ENCODE measurements at regions not wholly inside any gene's neighbourhood (a gene's known extent, or its start where the extent isn't known, plus 50 kb on each side); places are given as distances from the start of the nearest gene placed in this dataset.

DNA sequence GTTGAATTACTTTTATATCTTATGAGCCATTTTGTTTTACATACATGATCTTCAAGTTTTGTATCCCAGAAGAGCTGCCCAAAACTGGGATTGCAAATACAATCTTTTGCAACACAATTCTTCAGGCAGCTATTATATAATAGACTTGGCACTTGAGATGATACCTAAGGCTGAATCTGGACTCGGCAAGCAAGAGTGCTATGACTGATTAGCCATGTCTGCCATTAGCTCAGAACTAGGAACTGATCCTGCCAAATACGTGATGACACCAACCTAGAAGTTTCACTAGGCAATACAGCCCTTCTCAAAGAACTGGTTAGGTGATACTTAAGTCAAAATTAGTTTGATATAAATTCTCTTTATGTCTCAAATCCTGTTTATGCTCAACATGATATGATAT, 619.6 kb downstream of the CPS1 start:
- no peaks in the 10 kb centered on the region for H3K36me3 ChIP-seq (ENCODE audit: control insufficient read depth in 4 of 4, insufficient read depth in 3 of 4, low read depth in 1 of 4, low read length in 3 of 4)
- TF ChIP-seq FOXA2 (IDR thresholded peaks at IDR 0.05) (no peak), HNF4G (IDR thresholded peaks at IDR 0.05) (no peak), RXRA (IDR thresholded peaks at IDR 0.05) (no peak), EGR1 (IDR thresholded peaks at IDR 0.05; ENCODE audit: low read depth in 2 of 2) (no peak), FOXA1 (IDR thresholded peaks at IDR 0.05) (no peak), RAD21 (IDR thresholded peaks at IDR 0.05) (no peak), YY1 (IDR thresholded peaks at IDR 0.05) (no peak), NR2F2 (IDR thresholded peaks at IDR 0.05) (no peak), SP1 (IDR thresholded peaks at IDR 0.05) (no peak), JUND (IDR thresholded peaks at IDR 0.05) (no peak), HNF4A (conservative IDR thresholded peaks at IDR 0.05) (no peak)
- TF ChIP-seq, protein P1, sequence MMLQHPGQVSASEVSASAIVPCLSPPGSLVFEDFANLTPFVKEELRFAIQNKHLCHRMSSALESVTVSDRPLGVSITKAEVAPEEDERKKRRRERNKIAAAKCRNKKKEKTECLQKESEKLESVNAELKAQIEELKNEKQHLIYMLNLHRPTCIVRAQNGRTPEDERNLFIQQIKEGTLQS (IDR thresholded peaks at IDR 0.05): no peak
- TF ChIP-seq, protein P2, sequence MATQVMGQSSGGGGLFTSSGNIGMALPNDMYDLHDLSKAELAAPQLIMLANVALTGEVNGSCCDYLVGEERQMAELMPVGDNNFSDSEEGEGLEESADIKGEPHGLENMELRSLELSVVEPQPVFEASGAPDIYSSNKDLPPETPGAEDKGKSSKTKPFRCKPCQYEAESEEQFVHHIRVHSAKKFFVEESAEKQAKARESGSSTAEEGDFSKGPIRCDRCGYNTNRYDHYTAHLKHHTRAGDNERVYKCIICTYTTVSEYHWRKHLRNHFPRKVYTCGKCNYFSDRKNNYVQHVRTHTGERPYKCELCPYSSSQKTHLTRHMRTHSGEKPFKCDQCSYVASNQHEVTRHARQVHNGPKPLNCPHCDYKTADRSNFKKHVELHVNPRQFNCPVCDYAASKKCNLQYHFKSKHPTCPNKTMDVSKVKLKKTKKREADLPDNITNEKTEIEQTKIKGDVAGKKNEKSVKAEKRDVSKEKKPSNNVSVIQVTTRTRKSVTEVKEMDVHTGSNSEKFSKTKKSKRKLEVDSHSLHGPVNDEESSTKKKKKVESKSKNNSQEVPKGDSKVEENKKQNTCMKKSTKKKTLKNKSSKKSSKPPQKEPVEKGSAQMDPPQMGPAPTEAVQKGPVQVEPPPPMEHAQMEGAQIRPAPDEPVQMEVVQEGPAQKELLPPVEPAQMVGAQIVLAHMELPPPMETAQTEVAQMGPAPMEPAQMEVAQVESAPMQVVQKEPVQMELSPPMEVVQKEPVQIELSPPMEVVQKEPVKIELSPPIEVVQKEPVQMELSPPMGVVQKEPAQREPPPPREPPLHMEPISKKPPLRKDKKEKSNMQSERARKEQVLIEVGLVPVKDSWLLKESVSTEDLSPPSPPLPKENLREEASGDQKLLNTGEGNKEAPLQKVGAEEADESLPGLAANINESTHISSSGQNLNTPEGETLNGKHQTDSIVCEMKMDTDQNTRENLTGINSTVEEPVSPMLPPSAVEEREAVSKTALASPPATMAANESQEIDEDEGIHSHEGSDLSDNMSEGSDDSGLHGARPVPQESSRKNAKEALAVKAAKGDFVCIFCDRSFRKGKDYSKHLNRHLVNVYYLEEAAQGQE (IDR thresholded peaks at IDR 0.05): no peak
- TF ChIP-seq, protein P3, sequence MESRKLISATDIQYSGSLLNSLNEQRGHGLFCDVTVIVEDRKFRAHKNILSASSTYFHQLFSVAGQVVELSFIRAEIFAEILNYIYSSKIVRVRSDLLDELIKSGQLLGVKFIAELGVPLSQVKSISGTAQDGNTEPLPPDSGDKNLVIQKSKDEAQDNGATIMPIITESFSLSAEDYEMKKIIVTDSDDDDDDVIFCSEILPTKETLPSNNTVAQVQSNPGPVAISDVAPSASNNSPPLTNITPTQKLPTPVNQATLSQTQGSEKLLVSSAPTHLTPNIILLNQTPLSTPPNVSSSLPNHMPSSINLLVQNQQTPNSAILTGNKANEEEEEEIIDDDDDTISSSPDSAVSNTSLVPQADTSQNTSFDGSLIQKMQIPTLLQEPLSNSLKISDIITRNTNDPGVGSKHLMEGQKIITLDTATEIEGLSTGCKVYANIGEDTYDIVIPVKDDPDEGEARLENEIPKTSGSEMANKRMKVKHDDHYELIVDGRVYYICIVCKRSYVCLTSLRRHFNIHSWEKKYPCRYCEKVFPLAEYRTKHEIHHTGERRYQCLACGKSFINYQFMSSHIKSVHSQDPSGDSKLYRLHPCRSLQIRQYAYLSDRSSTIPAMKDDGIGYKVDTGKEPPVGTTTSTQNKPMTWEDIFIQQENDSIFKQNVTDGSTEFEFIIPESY (IDR thresholded peaks at IDR 0.05): no peak
- TF ChIP-seq, protein P4, sequence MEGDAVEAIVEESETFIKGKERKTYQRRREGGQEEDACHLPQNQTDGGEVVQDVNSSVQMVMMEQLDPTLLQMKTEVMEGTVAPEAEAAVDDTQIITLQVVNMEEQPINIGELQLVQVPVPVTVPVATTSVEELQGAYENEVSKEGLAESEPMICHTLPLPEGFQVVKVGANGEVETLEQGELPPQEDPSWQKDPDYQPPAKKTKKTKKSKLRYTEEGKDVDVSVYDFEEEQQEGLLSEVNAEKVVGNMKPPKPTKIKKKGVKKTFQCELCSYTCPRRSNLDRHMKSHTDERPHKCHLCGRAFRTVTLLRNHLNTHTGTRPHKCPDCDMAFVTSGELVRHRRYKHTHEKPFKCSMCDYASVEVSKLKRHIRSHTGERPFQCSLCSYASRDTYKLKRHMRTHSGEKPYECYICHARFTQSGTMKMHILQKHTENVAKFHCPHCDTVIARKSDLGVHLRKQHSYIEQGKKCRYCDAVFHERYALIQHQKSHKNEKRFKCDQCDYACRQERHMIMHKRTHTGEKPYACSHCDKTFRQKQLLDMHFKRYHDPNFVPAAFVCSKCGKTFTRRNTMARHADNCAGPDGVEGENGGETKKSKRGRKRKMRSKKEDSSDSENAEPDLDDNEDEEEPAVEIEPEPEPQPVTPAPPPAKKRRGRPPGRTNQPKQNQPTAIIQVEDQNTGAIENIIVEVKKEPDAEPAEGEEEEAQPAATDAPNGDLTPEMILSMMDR (IDR thresholded peaks at IDR 0.05; ENCODE audit: low read depth, low read length, missing input control): no peak
- TF ChIP-seq, protein P5, sequence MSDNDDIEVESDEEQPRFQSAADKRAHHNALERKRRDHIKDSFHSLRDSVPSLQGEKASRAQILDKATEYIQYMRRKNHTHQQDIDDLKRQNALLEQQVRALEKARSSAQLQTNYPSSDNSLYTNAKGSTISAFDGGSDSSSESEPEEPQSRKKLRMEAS (IDR thresholded peaks at IDR 0.05): no peak
- no peaks in the 10 kb centered on the region for H3K4me1 ChIP-seq (ENCODE audit: control insufficient read depth in 4 of 4, insufficient read depth in 4 of 4, low read length in 3 of 4)
- 82% methylated on average over 2 of the region's 2 CpGs for WGBS
- no peaks in the 10 kb centered on the region for H3K27me3 ChIP-seq (ENCODE audit: control insufficient read depth in 4 of 4, insufficient read depth in 4 of 4, low read length in 3 of 4)
- DNase-seq (ENCODE audit: low spot score): no peak
- no peak overlapping the region for H3K4me3 ChIP-seq (ENCODE audit: low read depth in 1 of 3, low read length in 3 of 3)
- H3K27ac ChIP-seq (ENCODE audit: low read depth in 1 of 2, low read length in 2 of 2): no peak overlapping the region
- no peaks in the 10 kb centered on the region for H3K9me3 ChIP-seq (ENCODE audit: control insufficient read depth in 4 of 4, low read length in 3 of 4)
- H3K9ac ChIP-seq (ENCODE audit: low read depth in 1 of 2, low read length in 2 of 2): no peak overlapping the region

DNA sequence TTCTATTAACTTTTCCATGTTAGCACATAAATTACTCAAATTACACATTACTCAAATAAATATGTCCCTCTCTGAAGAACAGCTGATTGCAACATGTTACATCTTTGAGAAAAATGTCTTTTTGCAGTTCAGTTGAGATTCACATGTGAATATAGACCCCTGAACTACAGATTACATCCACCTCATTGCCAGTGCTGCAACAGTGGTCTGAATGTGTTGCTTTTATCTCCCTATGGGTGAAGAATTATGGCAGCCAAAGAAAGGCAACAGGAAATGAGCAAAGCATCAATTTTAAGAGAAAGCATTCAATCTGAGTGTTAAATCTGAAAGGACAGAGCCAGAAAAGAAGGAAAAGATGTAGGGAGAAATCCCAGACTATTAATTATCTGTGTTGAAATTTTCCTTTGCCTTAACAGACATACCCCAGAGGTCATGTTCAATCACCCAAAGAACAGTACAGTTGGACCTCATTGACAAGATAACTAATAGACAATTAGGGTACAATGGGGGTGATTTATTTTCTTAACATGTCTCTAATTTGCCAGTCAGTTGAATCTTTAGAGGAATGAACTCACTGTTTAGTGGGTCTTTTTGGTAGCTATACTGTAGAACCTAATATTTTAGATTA, 620.2 kb downstream of the CPS1 start:
- H3K4me3 ChIP-seq (ENCODE audit: low read depth in 1 of 3, low read length in 3 of 3): no peak overlapping the region
- H3K27me3 ChIP-seq (ENCODE audit: control insufficient read depth in 4 of 4, insufficient read depth in 4 of 4, low read length in 3 of 4): no peaks in the 10 kb centered on the region
- no peaks in the 10 kb centered on the region for H3K9me3 ChIP-seq (ENCODE audit: control insufficient read depth in 4 of 4, low read length in 3 of 4)
- no peak for DNase-seq (ENCODE audit: low spot score)
- H3K36me3 ChIP-seq (ENCODE audit: control insufficient read depth in 4 of 4, insufficient read depth in 3 of 4, low read depth in 1 of 4, low read length in 3 of 4): no peaks in the 10 kb centered on the region
- no peak overlapping the region for H3K27ac ChIP-seq (ENCODE audit: low read depth in 1 of 2, low read length in 2 of 2)
- H3K4me1 ChIP-seq (ENCODE audit: control insufficient read depth in 4 of 4, insufficient read depth in 4 of 4, low read length in 3 of 4): peaks cover 0 to 3% (median under 1%) of the 10 kb centered on the region in 4 donors
- no peak overlapping the region for H3K9ac ChIP-seq (ENCODE audit: low read depth in 1 of 2, low read length in 2 of 2)
- no peak for TF ChIP-seq EGR1 (IDR thresholded peaks at IDR 0.05; ENCODE audit: low read depth in 2 of 2)
- no peak for TF ChIP-seq TAF1 (conservative IDR thresholded peaks at IDR 0.05)
- TF ChIP-seq, protein P3 (IDR thresholded peaks at IDR 0.05): no peak
- no peak for TF ChIP-seq RAD21 (IDR thresholded peaks at IDR 0.05)
- TF ChIP-seq SP1 (IDR thresholded peaks at IDR 0.05): no peak
- TF ChIP-seq, protein P5 (IDR thresholded peaks at IDR 0.05): no peak
- no peak for TF ChIP-seq HNF4G (IDR thresholded peaks at IDR 0.05)

All from liver (tissue), 8 donors.